HL-60 (cell line): ENCODE measurements at regions not wholly inside any gene's neighbourhood (a gene's known extent, or its start where the extent isn't known, plus 50 kb on each side); places are given as distances from the start of the nearest gene placed in this dataset.

Experiments
- CTCF ChIP-seq: IDR thresholded peaks from one replicate; pipeline ENCODE4 v1.5.1; 2011; ENCODE audit warnings: low read length, control low read depth, inconsistent platforms; ENCODE audit not compliant: insufficient read depth
- GABPA ChIP-seq: IDR thresholded peaks from 2 replicates; pipeline ENCODE4 v1.6.1; 2012; ENCODE audit warnings: low read depth
- SPI1 ChIP-seq: IDR thresholded peaks from 2 replicates; pipeline ENCODE4 v1.6.1; 2012; ENCODE audit warnings: low read depth, mild to moderate bottlenecking, borderline replicate concordance
- TF ChIP-seq, protein P1 (sequence below): IDR thresholded peaks from 2 replicates; pipeline ENCODE4 v1.6.1; 2012; ENCODE audit warnings: low read depth; ENCODE audit not compliant: insufficient replicate concordance

- TF ChIP-seq CTCF (no peak), SPI1 (no peak), GABPA (no peak)
- TF ChIP-seq, protein P1, sequence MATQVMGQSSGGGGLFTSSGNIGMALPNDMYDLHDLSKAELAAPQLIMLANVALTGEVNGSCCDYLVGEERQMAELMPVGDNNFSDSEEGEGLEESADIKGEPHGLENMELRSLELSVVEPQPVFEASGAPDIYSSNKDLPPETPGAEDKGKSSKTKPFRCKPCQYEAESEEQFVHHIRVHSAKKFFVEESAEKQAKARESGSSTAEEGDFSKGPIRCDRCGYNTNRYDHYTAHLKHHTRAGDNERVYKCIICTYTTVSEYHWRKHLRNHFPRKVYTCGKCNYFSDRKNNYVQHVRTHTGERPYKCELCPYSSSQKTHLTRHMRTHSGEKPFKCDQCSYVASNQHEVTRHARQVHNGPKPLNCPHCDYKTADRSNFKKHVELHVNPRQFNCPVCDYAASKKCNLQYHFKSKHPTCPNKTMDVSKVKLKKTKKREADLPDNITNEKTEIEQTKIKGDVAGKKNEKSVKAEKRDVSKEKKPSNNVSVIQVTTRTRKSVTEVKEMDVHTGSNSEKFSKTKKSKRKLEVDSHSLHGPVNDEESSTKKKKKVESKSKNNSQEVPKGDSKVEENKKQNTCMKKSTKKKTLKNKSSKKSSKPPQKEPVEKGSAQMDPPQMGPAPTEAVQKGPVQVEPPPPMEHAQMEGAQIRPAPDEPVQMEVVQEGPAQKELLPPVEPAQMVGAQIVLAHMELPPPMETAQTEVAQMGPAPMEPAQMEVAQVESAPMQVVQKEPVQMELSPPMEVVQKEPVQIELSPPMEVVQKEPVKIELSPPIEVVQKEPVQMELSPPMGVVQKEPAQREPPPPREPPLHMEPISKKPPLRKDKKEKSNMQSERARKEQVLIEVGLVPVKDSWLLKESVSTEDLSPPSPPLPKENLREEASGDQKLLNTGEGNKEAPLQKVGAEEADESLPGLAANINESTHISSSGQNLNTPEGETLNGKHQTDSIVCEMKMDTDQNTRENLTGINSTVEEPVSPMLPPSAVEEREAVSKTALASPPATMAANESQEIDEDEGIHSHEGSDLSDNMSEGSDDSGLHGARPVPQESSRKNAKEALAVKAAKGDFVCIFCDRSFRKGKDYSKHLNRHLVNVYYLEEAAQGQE = no peak
These were observed 370.5 kb upstream of the HS3ST1 start for GRCh38 chr4:11799196-11799595.
